Loucy (cell line): ENCODE measurements at regions not wholly inside any gene's neighbourhood (a gene's known extent, or its start where the extent isn't known, plus 50 kb on each side); places are given as distances from the start of the nearest gene placed in this dataset.

Experiments used
- EZH2phosphoT487 ChIP-seq: fragments of 200-600 bp; IDR thresholded peaks from 2 replicates; pipeline ENCODE4 v1.6.1; 2018; ENCODE audit warnings: antibody characterized with exemption, mild to moderate bottlenecking, moderate library complexity, borderline replicate concordance
- TF ChIP-seq, protein P1 (sequence below): fragments of 200-600 bp; sonication (generic); conservative IDR thresholded peaks from 2 replicates; pipeline ENCODE4 v1.5.1; 2014; ENCODE audit warnings: mild to moderate bottlenecking, antibody characterized with exemption, low read length

DNA sequence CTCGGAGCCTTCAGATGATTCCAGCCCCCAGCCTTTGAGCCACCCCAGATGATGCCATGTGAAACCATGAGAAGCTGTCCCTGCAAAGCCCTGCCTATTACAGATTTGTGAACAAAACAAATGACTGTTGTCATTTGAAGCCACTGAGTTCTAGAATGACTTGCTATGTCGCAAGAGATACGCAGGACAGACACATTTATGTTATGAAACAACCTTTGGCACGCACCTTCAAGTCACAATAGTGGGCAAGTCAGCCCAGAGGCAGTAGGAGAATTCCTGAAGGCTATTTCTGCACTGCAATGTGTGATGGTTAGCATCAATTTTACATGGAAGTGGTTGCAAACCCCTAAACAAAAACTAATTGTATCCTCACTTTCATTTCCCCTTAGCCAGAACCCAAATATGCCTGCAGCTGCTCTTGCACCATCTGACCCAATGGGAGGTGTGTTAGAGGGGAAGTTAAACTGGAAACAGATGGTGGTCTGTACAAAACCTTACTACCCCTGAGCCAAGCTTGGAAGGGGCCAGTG is 174.4 kb upstream of the ATP6AP2 start:
- TF ChIP-seq, protein P1, sequence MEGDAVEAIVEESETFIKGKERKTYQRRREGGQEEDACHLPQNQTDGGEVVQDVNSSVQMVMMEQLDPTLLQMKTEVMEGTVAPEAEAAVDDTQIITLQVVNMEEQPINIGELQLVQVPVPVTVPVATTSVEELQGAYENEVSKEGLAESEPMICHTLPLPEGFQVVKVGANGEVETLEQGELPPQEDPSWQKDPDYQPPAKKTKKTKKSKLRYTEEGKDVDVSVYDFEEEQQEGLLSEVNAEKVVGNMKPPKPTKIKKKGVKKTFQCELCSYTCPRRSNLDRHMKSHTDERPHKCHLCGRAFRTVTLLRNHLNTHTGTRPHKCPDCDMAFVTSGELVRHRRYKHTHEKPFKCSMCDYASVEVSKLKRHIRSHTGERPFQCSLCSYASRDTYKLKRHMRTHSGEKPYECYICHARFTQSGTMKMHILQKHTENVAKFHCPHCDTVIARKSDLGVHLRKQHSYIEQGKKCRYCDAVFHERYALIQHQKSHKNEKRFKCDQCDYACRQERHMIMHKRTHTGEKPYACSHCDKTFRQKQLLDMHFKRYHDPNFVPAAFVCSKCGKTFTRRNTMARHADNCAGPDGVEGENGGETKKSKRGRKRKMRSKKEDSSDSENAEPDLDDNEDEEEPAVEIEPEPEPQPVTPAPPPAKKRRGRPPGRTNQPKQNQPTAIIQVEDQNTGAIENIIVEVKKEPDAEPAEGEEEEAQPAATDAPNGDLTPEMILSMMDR: no peak
- TF ChIP-seq EZH2phosphoT487: no peak
